HG02642 (cell line): ENCODE measurements at regions not wholly inside any gene's neighbourhood (a gene's known extent, or its start where the extent isn't known, plus 50 kb on each side); places are given as distances from the start of the nearest gene placed in this dataset.

Experiments
- ATAC-seq: cut with Tn5 transposase; IDR thresholded peaks from one replicate; pipeline ENCODE4 v1.9.1; 2021; ENCODE audit warnings: mild to moderate bottlenecking; ENCODE audit not compliant: unreplicated experiment, poor library complexity

GRCh38 chr7:25543798-25544197 is 315.5 kb upstream of the NPVF start:
- ATAC-seq: no peak

- no peak for ATAC-seq
Observed at GRCh38 chr7:25544254-25544653, 316.0 kb upstream of the NPVF start.

- ATAC-seq: no peak
Observed at GRCh38 chr7:25545124-25546008, 317.1 kb upstream of the NPVF start.

GRCh38 chr7:25546306-25546705 is 318.0 kb upstream of the NPVF start:
- ATAC-seq: no peak

- no peak for ATAC-seq
Observed at GRCh38 chr7:25549271-25549921, 321.1 kb upstream of the NPVF start.

GRCh38 chr7:25550149-25550548 is 321.9 kb upstream of the NPVF start:
- no peak for ATAC-seq

GRCh38 chr7:25552998-25553397 is 324.7 kb upstream of the NPVF start:
- ATAC-seq: no peak

GRCh38 chr7:25553580-25554291 is 325.4 kb upstream of the NPVF start:
- ATAC-seq: no peak

- ATAC-seq: no peak
Observed at GRCh38 chr7:25557379-25557917, 329.2 kb upstream of the NPVF start.

- ATAC-seq: no peak
Observed at GRCh38 chr7:25557930-25558329, 329.6 kb upstream of the NPVF start.

GRCh38 chr7:25558605-25559004 is 330.3 kb upstream of the NPVF start:
- no peak for ATAC-seq

- ATAC-seq: no peak
Observed at GRCh38 chr7:25559581-25560367, 331.5 kb upstream of the NPVF start.

- no peak for ATAC-seq
Observed at GRCh38 chr7:25562673-25563182, 334.4 kb upstream of the NPVF start.

- no peak for ATAC-seq
Observed at GRCh38 chr7:25565002-25565401, 336.7 kb upstream of the NPVF start.

- ATAC-seq: no peak
Observed at GRCh38 chr7:25565949-25566348, 337.7 kb upstream of the NPVF start.

- no peak for ATAC-seq
Observed at GRCh38 chr7:25567430-25567829, 339.1 kb upstream of the NPVF start.

- no peak for ATAC-seq
Observed at GRCh38 chr7:25569765-25570164, 341.5 kb upstream of the NPVF start.

- ATAC-seq: no peak
Observed at GRCh38 chr7:25572423-25572822, 344.1 kb upstream of the NPVF start.

- ATAC-seq: no peak
Observed at GRCh38 chr7:25574828-25575227, 346.5 kb upstream of the NPVF start.

- no peak for ATAC-seq
Observed at GRCh38 chr7:25575634-25576033, 347.3 kb upstream of the NPVF start.
